ENCODE measurements at regions not wholly inside any gene's neighbourhood (a gene's known extent, or its start where the extent isn't known, plus 50 kb on each side); places are given as distances from the start of the nearest gene placed in this dataset.
"Not testable (repeated sequence)": the region's sequence is repeated elsewhere in the genome, so short reads cannot be mapped to it uniquely, and the experiment has no call there.

GRCh38 chr17:63295839-63296590 is 150.1 kb downstream of the CYB561 start:
- no peak for DNase-seq

DNA sequence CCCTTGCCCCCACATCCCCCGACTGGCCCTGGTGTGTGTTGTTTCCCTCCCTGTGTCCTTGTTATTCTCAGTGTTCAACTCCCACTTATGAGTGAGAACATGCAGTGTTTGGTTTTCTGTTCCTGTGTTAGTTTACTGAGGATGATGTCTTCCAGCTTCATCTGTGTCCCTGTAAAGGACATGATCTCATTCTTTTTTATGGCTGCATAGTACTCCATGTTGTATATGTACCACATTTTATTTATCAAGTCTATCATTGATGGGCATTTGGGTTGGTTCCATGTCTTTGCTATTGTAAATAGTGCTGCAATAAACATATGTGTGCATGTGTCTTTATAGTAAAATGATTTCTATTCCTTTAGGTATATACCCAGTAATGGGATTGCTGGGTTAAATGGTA is 147.2 kb downstream of the CYB561 start:
- DNase-seq = not testable (repeated sequence)

DNA sequence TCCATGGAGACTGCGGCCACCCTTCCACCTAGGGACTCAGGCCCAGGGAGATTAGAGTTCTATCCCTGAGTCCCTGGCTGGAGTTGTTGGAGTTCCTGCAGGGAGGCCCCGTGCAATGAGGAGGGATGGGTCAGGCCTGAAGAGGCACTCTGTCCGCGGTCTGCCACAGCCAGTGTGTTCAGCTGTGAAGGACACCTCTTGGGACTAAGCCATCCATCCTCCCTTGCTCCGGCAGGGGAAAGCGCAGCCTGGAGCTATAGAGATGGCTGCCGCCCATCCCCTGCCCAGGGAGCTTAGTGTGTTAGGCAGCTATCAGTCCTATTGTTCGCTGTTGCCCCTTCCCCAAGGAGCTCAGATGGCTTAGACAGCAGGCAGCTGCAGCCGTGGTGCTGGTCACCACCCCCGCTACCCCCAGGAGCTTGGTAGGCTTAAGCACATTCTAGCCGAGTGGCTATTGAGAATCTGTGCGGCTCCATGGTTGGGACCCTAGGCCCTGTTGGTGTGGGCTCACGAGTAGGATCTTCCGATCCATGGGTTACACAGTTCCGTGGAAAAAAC is 141.3 kb downstream of the CYB561 start:
- DNase-seq = no peak

DNA sequence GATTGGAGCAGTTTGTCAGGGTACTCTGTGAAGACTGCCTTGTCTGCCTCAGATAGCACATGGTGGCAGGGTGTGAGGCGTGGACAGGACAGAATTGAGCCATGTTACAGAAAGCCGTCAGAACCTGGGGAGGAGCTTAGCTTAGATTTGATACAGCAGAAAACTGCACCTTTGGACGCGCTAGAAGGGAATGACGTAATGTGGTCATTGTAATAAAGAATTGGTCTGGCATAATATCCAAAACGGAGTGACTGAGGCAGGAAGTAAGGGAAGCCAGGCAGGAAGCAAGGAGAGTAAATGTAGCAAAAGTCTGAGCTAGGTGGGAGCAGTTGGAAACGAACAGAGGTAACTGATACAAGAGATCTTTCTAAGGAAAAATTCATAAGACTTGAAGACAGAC is 140.2 kb downstream of the CYB561 start:
- DNase-seq = no peak

GRCh38 chr17:63306855-63307254 is 139.3 kb downstream of the CYB561 start:
- no peak for DNase-seq

- DNase-seq = no peak
Measured at GRCh38 chr17:63308272-63308671, 137.8 kb downstream of the CYB561 start.

- DNase-seq = no peak
Measured at GRCh38 chr17:63309021-63309420, 137.1 kb downstream of the CYB561 start.

- no peak for DNase-seq
Measured at GRCh38 chr17:63311416-63311937, 134.6 kb downstream of the CYB561 start.

DNA sequence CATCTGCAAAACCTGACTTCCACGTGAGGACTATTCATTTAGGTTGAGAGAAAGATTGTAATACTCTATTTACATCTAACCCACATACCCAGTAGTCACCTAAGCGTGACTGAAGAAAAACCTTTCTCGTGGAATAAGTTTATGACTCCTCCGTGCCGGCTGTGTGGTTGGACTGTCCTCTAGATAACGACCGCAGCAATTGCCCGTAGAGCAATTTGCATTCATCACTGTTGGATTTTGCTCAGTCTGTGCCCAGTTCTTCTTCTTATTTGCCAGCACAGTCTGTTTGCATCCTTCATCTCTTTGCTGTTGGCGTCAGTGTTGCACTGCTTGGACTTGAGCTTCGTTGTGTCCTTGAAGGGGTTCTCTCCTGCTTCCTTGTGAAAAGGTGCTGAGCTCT is 131.3 kb downstream of the CYB561 start:
- DNase-seq = no peak

- DNase-seq = no peak
Measured at GRCh38 chr17:63316100-63316499, 130.0 kb downstream of the CYB561 start.

DNA sequence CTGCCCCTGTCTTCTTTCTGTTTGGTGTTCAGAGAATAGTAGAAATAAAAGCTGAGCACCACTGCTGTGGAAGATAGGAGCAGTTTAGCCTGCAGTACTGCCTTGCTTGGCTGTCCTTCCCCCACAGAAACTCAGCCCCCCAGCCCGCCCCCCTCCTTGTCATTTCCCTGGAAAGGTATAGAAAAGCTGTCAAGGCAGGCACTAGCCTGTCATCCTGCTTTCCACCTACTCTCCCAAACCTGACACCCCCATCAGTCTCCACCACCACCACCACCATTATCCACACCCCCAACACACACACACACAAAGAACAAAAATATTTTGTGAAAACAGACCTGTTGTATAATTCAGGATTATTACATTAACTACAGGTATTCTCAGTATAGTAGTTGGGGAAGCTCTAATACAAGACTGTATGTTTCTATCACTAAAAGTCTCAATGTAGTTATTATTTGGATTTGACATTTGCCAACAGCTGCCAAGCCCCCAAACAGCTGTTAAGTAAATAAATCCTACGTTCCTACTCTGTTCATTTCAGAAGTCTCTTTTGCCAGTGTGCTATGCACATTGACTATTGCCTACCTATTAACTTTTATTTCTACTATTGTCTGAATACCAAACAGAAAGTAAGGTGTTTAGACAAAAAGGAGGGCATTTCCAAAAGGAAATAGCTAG is 128.8 kb downstream of the CYB561 start:
- no peak for DNase-seq

- DNase-seq = no peak
Measured at GRCh38 chr17:63325808-63326207, 120.3 kb downstream of the CYB561 start.

- no peak for DNase-seq
Measured at GRCh38 chr17:63329876-63330275, 116.2 kb downstream of the CYB561 start.

GRCh38 chr17:63331301-63332061 is 114.6 kb downstream of the CYB561 start:
- no peak for DNase-seq

GRCh38 chr17:63332286-63332685 is 113.8 kb downstream of the CYB561 start:
- no peak for DNase-seq

GRCh38 chr17:63333869-63334268 is 112.2 kb downstream of the CYB561 start:
- DNase-seq = no peak

DNA sequence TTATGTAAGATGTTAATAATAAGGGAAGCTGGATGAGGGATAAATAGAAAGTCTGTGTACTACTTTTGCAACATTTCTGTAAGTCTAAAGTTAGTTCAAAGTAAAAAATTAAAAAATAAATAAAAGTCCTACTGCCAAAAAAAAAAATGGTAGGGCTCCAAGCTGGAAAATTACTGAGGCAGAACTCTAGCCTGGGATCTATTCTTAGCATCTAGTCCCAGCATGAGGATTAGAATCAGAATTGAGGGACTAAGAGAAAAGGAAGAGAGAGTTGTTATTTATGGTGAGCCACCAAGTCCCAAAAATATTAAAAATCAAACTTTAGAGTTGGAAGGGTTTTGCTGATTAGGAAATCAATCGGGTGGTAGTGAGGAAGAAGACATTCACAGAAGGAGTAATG is 110.3 kb downstream of the CYB561 start:
- DNase-seq = no peak

DNA sequence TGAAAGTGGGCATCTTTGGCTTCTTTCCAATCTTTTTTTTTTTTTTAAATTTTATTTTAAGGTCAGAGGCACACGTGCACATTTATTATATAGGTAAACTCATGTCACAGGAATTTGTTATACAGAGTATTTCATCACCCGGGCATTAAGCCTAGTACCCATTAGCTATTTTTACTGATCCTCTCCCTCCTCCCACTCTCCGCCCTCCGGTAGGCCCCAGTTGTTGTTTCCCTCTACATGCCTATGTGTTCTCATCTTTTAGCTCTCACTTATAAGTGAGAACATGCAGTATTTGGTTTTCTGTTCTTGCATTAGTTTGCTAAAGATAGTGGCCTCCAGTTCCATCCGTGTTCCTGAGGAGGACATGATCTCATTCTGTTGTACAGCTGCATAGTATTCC is 108.5 kb downstream of the CYB561 start:
- DNase-seq = peak; percentile 37

GRCh38 chr17:63338272-63338671 is 107.8 kb downstream of the CYB561 start:
- DNase-seq = no peak

- DNase-seq = no peak
Measured at GRCh38 chr17:63341276-63341675, 104.8 kb downstream of the CYB561 start.

DNA sequence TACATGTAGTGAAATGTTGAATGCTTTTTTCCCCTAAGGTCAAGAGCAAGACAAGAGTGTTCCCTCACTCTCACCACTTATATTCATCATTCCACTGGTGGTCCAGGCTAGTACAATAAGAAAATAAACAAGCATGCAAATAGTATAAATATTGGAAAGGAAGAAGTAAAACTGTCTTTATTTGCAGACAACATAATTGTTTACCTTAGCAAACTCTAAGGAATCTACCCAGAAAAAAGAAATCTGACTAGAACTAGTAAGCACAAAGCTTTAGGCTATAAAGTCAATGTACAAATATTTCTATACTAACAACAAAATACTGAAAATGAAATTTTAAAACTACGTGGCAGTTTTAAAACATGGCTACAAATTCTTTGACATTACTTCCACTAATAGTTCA is 101.7 kb downstream of the CYB561 start:
- no peak for DNase-seq

GRCh38 chr17:63345611-63346010 is 100.5 kb downstream of the CYB561 start:
- peak; percentile 32 for DNase-seq

GRCh38 chr17:63347475-63347874 is 98.6 kb downstream of the CYB561 start:
- DNase-seq = no peak
